HEK293 (cell line): ENCODE measurements at regions not wholly inside any gene's neighbourhood (a gene's known extent, or its start where the extent isn't known, plus 50 kb on each side); places are given as distances from the start of the nearest gene placed in this dataset.

Experiments
- CTCF ChIA-PET: fragments of 350-600 bp; formaldehyde crosslinking; extraction: SDS; loops from one replicate; lab custom pipeline; 2021; ENCODE audit warnings: antibody characterized with exemption; lab: Yijun Ruan, JAX
- POLR2A ChIA-PET: fragments of 300-600 bp; formaldehyde crosslinking; extraction: SDS; loops from one replicate; lab custom pipeline; 2020; ENCODE audit warnings: antibody characterized with exemption, inconsistent platforms; lab: Yijun Ruan, JAX
- H3K27ac ChIP-seq: fragments of 200-500 bp; sonication (Bioruptor generic); 2 replicates; pipeline ENCODE4 v1.5.1; 2014; ENCODE audit warnings: low read depth, low read length, control low read depth, inconsistent platforms; ENCODE audit errors: extremely low read depth
- H3K36me3 ChIP-seq, 2 experiments: fragments of 200-500 bp in 1 of 2; sonication (Bioruptor generic) in 1 of 2; 1 replicate in 1 of 2; 2 replicates in 1 of 2; pipeline ENCODE4 v1.5.1; 2014 to 2017; ENCODE audit warnings: inconsistent platforms in 2 of 2, low read length in 2 of 2; ENCODE audit not compliant: control insufficient read depth in 2 of 2, insufficient read depth in 1 of 2
- H3K4me1 ChIP-seq: fragments of 200-500 bp; sonication (Bioruptor generic); 2 replicates; pipeline ENCODE4 v1.5.1; 2014; ENCODE audit warnings: mild to moderate bottlenecking, low read length, inconsistent platforms; ENCODE audit not compliant: control insufficient read depth, insufficient read depth
- H3K4me3 ChIP-seq: 2 replicates; pipeline ENCODE4 v1.5.1; 2011; ENCODE audit warnings: low read depth, mild to moderate bottlenecking, control low read depth, low read length, moderate library complexity
- H3K9me3 ChIP-seq: fragments of 200-500 bp; sonication (Bioruptor generic); 2 replicates; pipeline ENCODE4 v1.5.1; 2014; ENCODE audit warnings: low read depth, low read length, inconsistent platforms; ENCODE audit not compliant: control insufficient read depth, insufficient read depth
- ELK4 ChIP-seq: IDR thresholded peaks from 2 replicates; pipeline ENCODE4 v1.6.1; 2011; ENCODE audit warnings: mild to moderate bottlenecking, low read depth, low read length, borderline replicate concordance
- GLIS2 ChIP-seq: fragments of 450-650 bp; formaldehyde crosslinking; IDR thresholded peaks from 2 replicates; pipeline ENCODE4 v1.5.1; 2016; ENCODE audit warnings: missing biosample characterization, missing genetic modification characterization
- HOXC10 ChIP-seq: sonication (generic); formaldehyde crosslinking; IDR thresholded peaks from 2 replicates; pipeline ENCODE4 v1.8.1; 2023; ENCODE audit warnings: mild to moderate bottlenecking, missing genetic modification reagents
- INSM2 ChIP-seq: fragments of 450-650 bp; formaldehyde crosslinking; IDR thresholded peaks from 2 replicates; pipeline ENCODE4 v1.5.1; 2016; ENCODE audit warnings: missing biosample characterization, missing genetic modification characterization
- MYNN ChIP-seq: fragments of 450-650 bp; formaldehyde crosslinking; IDR thresholded peaks from 2 replicates; pipeline ENCODE4 v1.5.1; 2016; ENCODE audit warnings: missing biosample characterization, missing genetic modification characterization, borderline replicate concordance
- ZBTB1 ChIP-seq: fragments of 450-650 bp; formaldehyde crosslinking; IDR thresholded peaks from 2 replicates; pipeline ENCODE4 v1.5.1; 2016; ENCODE audit warnings: missing biosample characterization, missing genetic modification characterization
- ZBTB49 ChIP-seq: fragments of 450-650 bp; formaldehyde crosslinking; IDR thresholded peaks from 2 replicates; pipeline ENCODE4 v1.5.1; 2016; ENCODE audit warnings: missing biosample characterization, missing genetic modification characterization, low read depth
- ZEB2 ChIP-seq: fragments of 450-650 bp; formaldehyde crosslinking; IDR thresholded peaks from 2 replicates; pipeline ENCODE4 v1.5.1; 2016; ENCODE audit warnings: missing biosample characterization, missing genetic modification characterization
- ZNF148 ChIP-seq: fragments of 450-650 bp; formaldehyde crosslinking; IDR thresholded peaks from 2 replicates; pipeline ENCODE4 v1.5.0; 2017; ENCODE audit warnings: missing biosample characterization, missing genetic modification characterization, borderline replicate concordance
- ZNF18 ChIP-seq: fragments of 450-650 bp; formaldehyde crosslinking; IDR thresholded peaks from 2 replicates; pipeline ENCODE4 v1.5.1; 2016; ENCODE audit warnings: missing biosample characterization, missing genetic modification characterization
- ZNF2 ChIP-seq: fragments of 450-650 bp; formaldehyde crosslinking; IDR thresholded peaks from 2 replicates; pipeline ENCODE4 v1.5.1; 2016; ENCODE audit warnings: missing biosample characterization, missing genetic modification characterization
- ZNF341 ChIP-seq: fragments of 450-650 bp; formaldehyde crosslinking; IDR thresholded peaks from 2 replicates; pipeline ENCODE4; 2016; ENCODE audit warnings: low read depth, missing biosample characterization, missing genetic modification characterization
- ZNF37A ChIP-seq: fragments of 450-650 bp; IDR thresholded peaks from 2 replicates; pipeline ENCODE4 v1.5.1; 2018; ENCODE audit warnings: missing biosample characterization, missing genetic modification characterization
- ZNF433 ChIP-seq: fragments of 450-650 bp; formaldehyde crosslinking; IDR thresholded peaks from 2 replicates; pipeline ENCODE4 v1.5.1; 2016; ENCODE audit warnings: missing biosample characterization, missing genetic modification characterization, low read depth
- ZNF549 ChIP-seq: fragments of 450-650 bp; IDR thresholded peaks from 2 replicates; pipeline ENCODE4 v1.5.1; 2018; ENCODE audit warnings: missing biosample characterization, missing genetic modification characterization, mild to moderate bottlenecking, inconsistent platforms, moderate library complexity
- ZNF600 ChIP-seq: fragments of 450-650 bp; formaldehyde crosslinking; IDR thresholded peaks from 2 replicates; pipeline ENCODE4 v1.5.1; 2016; ENCODE audit warnings: missing biosample characterization, missing genetic modification characterization
- ZNF654 ChIP-seq: fragments of 450-650 bp; formaldehyde crosslinking; IDR thresholded peaks from 2 replicates; pipeline ENCODE4 v1.5.1; 2016; ENCODE audit warnings: low read depth, missing biosample characterization, missing genetic modification characterization
- ZNF658 ChIP-seq: fragments of 450-650 bp; formaldehyde crosslinking; IDR thresholded peaks from 2 replicates; pipeline ENCODE4; 2016; ENCODE audit warnings: missing biosample characterization, missing genetic modification characterization
- ZNF837 ChIP-seq: fragments of 450-650 bp; formaldehyde crosslinking; IDR thresholded peaks from 2 replicates; pipeline ENCODE4 v1.5.1; 2016; ENCODE audit warnings: missing biosample characterization, missing genetic modification characterization
- ZSCAN23 ChIP-seq: fragments of 450-650 bp; formaldehyde crosslinking; IDR thresholded peaks from 2 replicates; pipeline ENCODE4 v1.5.1; 2016; ENCODE audit warnings: missing biosample characterization, missing genetic modification characterization

GRCh38 chr10:21311426-21311825 lies 214.1 kb downstream of the SKIDA1 start:
- Histone ChIP-seq H3K36me3 (no peaks in the 10 kb centered on the region), H3K9me3 (no peaks in the 10 kb centered on the region), H3K4me1 (no peaks in the 10 kb centered on the region), H3K4me3 (no peak overlapping the region), H3K27ac (no peak overlapping the region)
- TF ChIP-seq ZBTB1 (tag by site-specific recombination): no peak
- no peak for TF ChIP-seq ZNF341 (tag by site-specific recombination)
- no peak for TF ChIP-seq ZNF18 (tag by site-specific recombination)
- no peak for TF ChIP-seq ZNF2 (tag by site-specific recombination)
- no peak for TF ChIP-seq MYNN (tag by site-specific recombination)
- TF ChIP-seq ZNF549 (tag by site-specific recombination): no peak
- TF ChIP-seq ZNF600 (tag by site-specific recombination): no peak
- TF ChIP-seq HOXC10 (CRISPR knock-in tag): no peak
- TF ChIP-seq ZBTB49: no peak
- TF ChIP-seq ZNF148 (tag by site-specific recombination): no peak
- TF ChIP-seq ZSCAN23 (tag by site-specific recombination): no peak
- no peak for TF ChIP-seq ZNF837
- no peak for TF ChIP-seq ZEB2 (tag by site-specific recombination)
- TF ChIP-seq ZNF433: no peak
- TF ChIP-seq ZNF658 (tag by site-specific recombination): no peak
- TF ChIP-seq ZNF37A (tag by site-specific recombination): no peak
- no peak for TF ChIP-seq GLIS2
- TF ChIP-seq INSM2 (tag by site-specific recombination): no peak
- no peak for TF ChIP-seq ELK4
- TF ChIP-seq ZNF654 (tag by site-specific recombination): no peak
- ChIA-PET POLR2A (no interaction called here), CTCF (no interaction called here)
